ENCODE measurements at regions not wholly inside any gene's neighbourhood (a gene's known extent, or its start where the extent isn't known, plus 50 kb on each side); places are given as distances from the start of the nearest gene placed in this dataset.

GRCh38 chr18:71012789-71013188, 723.9 kb downstream of the SOCS6 start:
- TF ChIP-seq EP300 (IDR thresholded peaks at IDR 0.05; ENCODE audit: borderline replicate concordance): no peak
- TF ChIP-seq TAF1 (IDR thresholded peaks at IDR 0.05; ENCODE audit: low read depth): no peak
- no peak for TF ChIP-seq CREB1 (IDR thresholded peaks at IDR 0.05; ENCODE audit: low read depth)
- TF ChIP-seq FOXM1 (IDR thresholded peaks at IDR 0.05; ENCODE audit: borderline replicate concordance, low read depth): no peak
- TF ChIP-seq RAD21 (IDR thresholded peaks at IDR 0.05; ENCODE audit: low read depth): no peak
- no peak for TF ChIP-seq YY1 (IDR thresholded peaks at IDR 0.05; ENCODE audit: low read depth)
- no peak for TF ChIP-seq CEBPB (IDR thresholded peaks at IDR 0.05)
- no peak for TF ChIP-seq MAX (IDR thresholded peaks at IDR 0.05)
- TF ChIP-seq, protein P1, sequence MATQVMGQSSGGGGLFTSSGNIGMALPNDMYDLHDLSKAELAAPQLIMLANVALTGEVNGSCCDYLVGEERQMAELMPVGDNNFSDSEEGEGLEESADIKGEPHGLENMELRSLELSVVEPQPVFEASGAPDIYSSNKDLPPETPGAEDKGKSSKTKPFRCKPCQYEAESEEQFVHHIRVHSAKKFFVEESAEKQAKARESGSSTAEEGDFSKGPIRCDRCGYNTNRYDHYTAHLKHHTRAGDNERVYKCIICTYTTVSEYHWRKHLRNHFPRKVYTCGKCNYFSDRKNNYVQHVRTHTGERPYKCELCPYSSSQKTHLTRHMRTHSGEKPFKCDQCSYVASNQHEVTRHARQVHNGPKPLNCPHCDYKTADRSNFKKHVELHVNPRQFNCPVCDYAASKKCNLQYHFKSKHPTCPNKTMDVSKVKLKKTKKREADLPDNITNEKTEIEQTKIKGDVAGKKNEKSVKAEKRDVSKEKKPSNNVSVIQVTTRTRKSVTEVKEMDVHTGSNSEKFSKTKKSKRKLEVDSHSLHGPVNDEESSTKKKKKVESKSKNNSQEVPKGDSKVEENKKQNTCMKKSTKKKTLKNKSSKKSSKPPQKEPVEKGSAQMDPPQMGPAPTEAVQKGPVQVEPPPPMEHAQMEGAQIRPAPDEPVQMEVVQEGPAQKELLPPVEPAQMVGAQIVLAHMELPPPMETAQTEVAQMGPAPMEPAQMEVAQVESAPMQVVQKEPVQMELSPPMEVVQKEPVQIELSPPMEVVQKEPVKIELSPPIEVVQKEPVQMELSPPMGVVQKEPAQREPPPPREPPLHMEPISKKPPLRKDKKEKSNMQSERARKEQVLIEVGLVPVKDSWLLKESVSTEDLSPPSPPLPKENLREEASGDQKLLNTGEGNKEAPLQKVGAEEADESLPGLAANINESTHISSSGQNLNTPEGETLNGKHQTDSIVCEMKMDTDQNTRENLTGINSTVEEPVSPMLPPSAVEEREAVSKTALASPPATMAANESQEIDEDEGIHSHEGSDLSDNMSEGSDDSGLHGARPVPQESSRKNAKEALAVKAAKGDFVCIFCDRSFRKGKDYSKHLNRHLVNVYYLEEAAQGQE (IDR thresholded peaks at IDR 0.05; ENCODE audit: low read depth): no peak
- no peak for TF ChIP-seq NFIC (IDR thresholded peaks at IDR 0.05)
- TF ChIP-seq EGR1 (IDR thresholded peaks at IDR 0.05): no peak
- TF ChIP-seq, protein P2, sequence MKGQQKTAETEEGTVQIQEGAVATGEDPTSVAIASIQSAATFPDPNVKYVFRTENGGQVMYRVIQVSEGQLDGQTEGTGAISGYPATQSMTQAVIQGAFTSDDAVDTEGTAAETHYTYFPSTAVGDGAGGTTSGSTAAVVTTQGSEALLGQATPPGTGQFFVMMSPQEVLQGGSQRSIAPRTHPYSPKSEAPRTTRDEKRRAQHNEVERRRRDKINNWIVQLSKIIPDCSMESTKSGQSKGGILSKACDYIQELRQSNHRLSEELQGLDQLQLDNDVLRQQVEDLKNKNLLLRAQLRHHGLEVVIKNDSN (IDR thresholded peaks at IDR 0.05): no peak

All from Ishikawa (cell line).